Smooth muscle cell (in vitro differentiated cells): ENCODE measurements at regions not wholly inside any gene's neighbourhood (a gene's known extent, or its start where the extent isn't known, plus 50 kb on each side); places are given as distances from the start of the nearest gene placed in this dataset.

ENCODE experiments used
- DNase-seq: peaks from one replicate; lab custom pipeline; 2025; ENCODE audit not compliant: unreplicated experiment; lab: John Stamatoyannopoulos, UW
- H2AFZ ChIP-seq: fragments of 200-600 bp; sonication (generic); 2 replicates; pipeline ENCODE4 v1.6.0; 2016; ENCODE audit warnings: antibody characterized with exemption, low read depth, mild to moderate bottlenecking
- H3F3A ChIP-seq: fragments of 200-600 bp; sonication (generic); 2 replicates; pipeline ENCODE4 v1.6.0; 2017; ENCODE audit warnings: antibody characterized with exemption, low read depth
- H3K27ac ChIP-seq: fragments of 200-600 bp; sonication (generic); 2 replicates; pipeline ENCODE4 v1.5.1; 2016; ENCODE audit warnings: low read depth, mild to moderate bottlenecking
- H3K27me3 ChIP-seq: fragments of 200-600 bp; sonication (generic); 2 replicates; pipeline ENCODE4 v1.6.1; 2016; ENCODE audit warnings: low read depth, mild to moderate bottlenecking
- H3K36me3 ChIP-seq: fragments of 200-600 bp; sonication (generic); 2 replicates; pipeline ENCODE4 v1.5.1; 2016; ENCODE audit warnings: low read depth
- H3K4me1 ChIP-seq: fragments of 200-600 bp; sonication (generic); 2 replicates; pipeline ENCODE4 v1.5.1; 2016; ENCODE audit warnings: low read depth
- H3K4me2 ChIP-seq: fragments of 200-600 bp; sonication (generic); 2 replicates; pipeline ENCODE4 v1.6.0; 2016; ENCODE audit warnings: mild to moderate bottlenecking
- H3K4me3 ChIP-seq: fragments of 200-600 bp; sonication (generic); 2 replicates; pipeline ENCODE4 v1.5.1; 2016; ENCODE audit warnings: mild to moderate bottlenecking
- H3K79me2 ChIP-seq: fragments of 200-600 bp; sonication (generic); 2 replicates; pipeline ENCODE4 v1.6.0; 2016; ENCODE audit warnings: low read depth, mild to moderate bottlenecking
- H3K9ac ChIP-seq: fragments of 200-600 bp; sonication (generic); 2 replicates; pipeline ENCODE4 v1.6.0; 2016; ENCODE audit warnings: low read depth
- H3K9me3 ChIP-seq: fragments of 200-600 bp; sonication (generic); replicated peaks from 2 replicates; pipeline ENCODE4 v1.5.1; 2016; ENCODE audit warnings: low read depth
- H4K20me1 ChIP-seq: fragments of 200-600 bp; sonication (generic); 2 replicates; pipeline ENCODE4 v1.6.0; 2016; ENCODE audit warnings: low read depth
- CTCF ChIP-seq: fragments of 200-600 bp; sonication (generic); IDR thresholded peaks from 2 replicates; pipeline ENCODE4 v1.5.1; 2017; ENCODE audit warnings: borderline replicate concordance, mild to moderate bottlenecking, antibody characterized with exemption; ENCODE audit not compliant: insufficient read depth, poor library complexity, severe bottlenecking
- WGBS: methylation state at CpG from one replicate; pipeline ENCODE4 v1.1.7; 2016; ENCODE audit warnings: low lambda C conversion rate; 5-methylcytosine and 5-hydroxymethylcytosine counted together

DNA sequence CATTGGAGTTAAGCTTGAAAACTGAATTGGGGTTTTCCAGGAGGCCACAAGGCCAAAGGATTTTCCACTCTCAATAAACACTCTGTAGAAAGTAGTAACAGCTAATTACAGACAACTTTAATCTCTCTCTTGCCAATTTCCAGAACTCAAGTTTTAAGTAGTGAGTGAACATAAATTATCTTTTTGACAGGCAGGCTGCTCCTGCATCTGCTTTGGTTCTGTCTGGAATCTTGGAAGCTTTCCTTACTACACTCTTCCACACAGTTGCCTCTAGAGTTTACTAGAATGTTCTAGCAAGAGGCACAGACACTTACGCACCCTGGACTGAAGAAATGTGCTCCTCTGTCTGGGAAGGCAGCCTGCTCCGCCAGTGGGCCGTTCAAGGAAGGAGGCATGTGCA is 90.5 kb upstream of the WAC start:
- Histone ChIP-seq H3K27me3 (no peaks in the 10 kb centered on the region), H3K9ac (no peak overlapping the region), H3K36me3 (no peaks in the 10 kb centered on the region), H3K4me1 (no peaks in the 10 kb centered on the region), H3K4me2 (no peak overlapping the region), H3K79me2 (no peaks in the 10 kb centered on the region), H3K9me3 (no peaks in the 10 kb centered on the region), H2AFZ (no peak overlapping the region), H4K20me1 (no peaks in the 10 kb centered on the region), H3K4me3 (no peak overlapping the region), H3F3A (peaks cover 6% of the 10 kb centered on the region), H3K27ac (no peak overlapping the region)
- no peak for DNase-seq
- TF ChIP-seq CTCF: no peak
- WGBS: 78% methylated on average over 3 of the region's 3 CpGs

- no peak for TF ChIP-seq CTCF
- no peak for DNase-seq
- no peaks in the 10 kb centered on the region for H3K36me3 ChIP-seq
These were observed 88.9 kb upstream of the WAC start for GRCh38 chr10:28444031-28444430.

DNA sequence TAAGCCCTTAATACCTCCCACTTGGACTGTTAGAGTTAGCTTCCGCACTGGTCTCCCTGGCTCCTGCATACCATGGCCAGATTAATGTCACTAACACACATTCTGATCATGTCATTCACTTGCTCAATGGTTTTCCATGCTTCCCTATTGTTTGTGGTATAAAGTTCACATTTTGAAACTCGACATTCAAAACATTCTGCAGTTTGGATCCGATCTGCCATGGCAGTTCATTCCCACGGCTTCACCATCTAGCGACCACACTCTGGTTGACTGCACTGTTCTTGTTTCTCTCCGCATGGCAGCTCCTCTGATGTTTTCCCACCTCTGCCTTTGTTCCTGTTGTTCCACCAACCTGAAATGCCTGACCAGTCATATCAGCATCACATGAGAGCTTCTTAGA is 87.4 kb upstream of the WAC start:
- H3K4me2 ChIP-seq: no peak overlapping the region
- no peaks in the 10 kb centered on the region for H4K20me1 ChIP-seq
- H3K79me2 ChIP-seq: no peaks in the 10 kb centered on the region
- DNase-seq: no peak
- no peak overlapping the region for H3K9ac ChIP-seq
- no peaks in the 10 kb centered on the region for H3K27me3 ChIP-seq
- no peaks in the 10 kb centered on the region for H3K9me3 ChIP-seq
- peaks cover 6% of the 10 kb centered on the region for H3F3A ChIP-seq
- H3K36me3 ChIP-seq: no peaks in the 10 kb centered on the region
- 79% methylated on average over 6 of the region's 6 CpGs for WGBS
- H3K27ac ChIP-seq: no peak overlapping the region
- TF ChIP-seq CTCF: no peak
- no peak overlapping the region for H2AFZ ChIP-seq
- no peaks in the 10 kb centered on the region for H3K4me1 ChIP-seq
- no peak overlapping the region for H3K4me3 ChIP-seq

More at GRCh38 chr10:28444031-28444430, 88.9 kb upstream of the WAC start:
- H2AFZ ChIP-seq: no peak overlapping the region
- H3K9me3 ChIP-seq: no peaks in the 10 kb centered on the region
- no peaks in the 10 kb centered on the region for H3K4me1 ChIP-seq
- no peak overlapping the region for H3K27ac ChIP-seq
- no peaks in the 10 kb centered on the region for H3K27me3 ChIP-seq
- no peak overlapping the region for H3K4me3 ChIP-seq
- no peaks in the 10 kb centered on the region for H3K79me2 ChIP-seq
- H3K4me2 ChIP-seq: no peak overlapping the region
- H3K9ac ChIP-seq: no peak overlapping the region
- H4K20me1 ChIP-seq: no peaks in the 10 kb centered on the region
- peaks cover 6% of the 10 kb centered on the region for H3F3A ChIP-seq
- WGBS: 69% methylated on average over 3 of the region's 3 CpGs

- 70% methylated on average over 1 of the region's 1 CpG for WGBS
- Histone ChIP-seq H3K27ac (no peak overlapping the region), H3K9me3 (no peaks in the 10 kb centered on the region), H3K36me3 (no peaks in the 10 kb centered on the region), H4K20me1 (no peaks in the 10 kb centered on the region), H2AFZ (no peak overlapping the region), H3K4me3 (no peak overlapping the region), H3K79me2 (no peaks in the 10 kb centered on the region), H3F3A (no peaks in the 10 kb centered on the region), H3K4me1 (no peaks in the 10 kb centered on the region), H3K4me2 (no peak overlapping the region), H3K9ac (no peak overlapping the region), H3K27me3 (no peaks in the 10 kb centered on the region)
- no peak for DNase-seq
- no peak for TF ChIP-seq CTCF
These were observed 83.5 kb upstream of the WAC start for GRCh38 chr10:28449382-28449781.
